ENCODE measurements at regions not wholly inside any gene's neighbourhood (a gene's known extent, or its start where the extent isn't known, plus 50 kb on each side); places are given as distances from the start of the nearest gene placed in this dataset.

- no peak for DNase-seq
Observed at GRCh38 chr6:7041511-7042026, 66.2 kb upstream of the RREB1 start.

GRCh38 chr6:7042056-7042653 is 65.6 kb upstream of the RREB1 start:
- no peak for DNase-seq

- DNase-seq, result no peak
Observed at GRCh38 chr6:7042654-7043545, 64.9 kb upstream of the RREB1 start.

DNA sequence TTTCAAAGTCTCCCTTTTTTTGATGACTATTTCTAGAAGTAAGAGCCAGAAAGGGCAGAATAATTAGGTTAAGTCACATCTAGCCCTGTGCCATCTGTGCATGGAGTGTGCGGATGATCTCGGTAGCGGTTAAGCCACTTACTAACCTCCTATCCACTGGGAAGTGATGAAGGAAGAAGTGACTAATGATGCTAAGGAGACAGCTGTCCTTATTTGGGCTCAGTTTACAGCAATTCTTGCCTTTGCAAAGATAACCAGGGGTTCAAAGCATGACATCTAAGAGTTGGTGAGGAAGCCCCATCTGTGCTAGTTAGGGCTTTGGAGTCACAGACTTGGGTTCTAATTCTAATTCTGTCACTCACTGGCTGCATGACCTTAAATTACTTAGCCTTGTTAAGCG is 62.4 kb upstream of the RREB1 start:
- no peak for DNase-seq

- no peak for DNase-seq
Observed at GRCh38 chr6:7045746-7046145, 62.0 kb upstream of the RREB1 start.

DNA sequence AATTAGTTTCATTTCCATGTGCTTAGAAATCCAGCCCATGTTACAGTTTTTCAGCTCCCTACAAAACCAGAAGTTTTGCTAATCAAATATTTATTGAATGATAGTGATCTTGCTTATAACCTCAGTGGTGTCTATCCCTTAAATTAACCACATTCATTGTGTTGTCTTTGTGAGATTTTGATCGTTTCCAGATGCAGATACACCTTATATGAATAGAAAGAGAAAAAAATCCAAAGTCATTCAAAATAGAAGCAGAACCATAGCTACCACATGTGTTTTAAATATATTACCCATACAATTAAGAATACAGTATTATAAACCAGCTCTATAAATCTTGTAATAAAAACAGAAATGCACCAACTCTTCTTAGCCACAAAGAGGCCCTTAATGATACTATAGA is 60.6 kb upstream of the RREB1 start:
- no peak for DNase-seq

DNA sequence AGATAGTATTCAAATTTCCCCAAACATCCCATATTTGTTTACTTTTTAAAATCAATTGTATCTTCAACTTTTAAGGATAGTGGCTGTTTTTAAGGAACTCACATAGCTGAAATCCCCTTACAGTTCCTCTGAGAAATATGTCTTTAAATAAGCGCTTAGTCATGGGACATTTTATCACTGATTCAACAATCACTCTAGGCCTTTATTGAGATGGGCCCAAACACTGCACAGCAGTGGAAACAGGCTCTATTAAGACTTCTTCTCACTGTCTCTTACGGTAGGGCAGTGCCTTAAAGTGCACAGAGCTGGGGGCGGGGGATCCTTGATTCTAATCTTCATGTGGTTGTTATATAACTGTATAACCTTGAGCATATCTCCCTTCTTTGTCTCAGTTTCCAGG is 59.8 kb upstream of the RREB1 start:
- DNase-seq, result no peak

DNA sequence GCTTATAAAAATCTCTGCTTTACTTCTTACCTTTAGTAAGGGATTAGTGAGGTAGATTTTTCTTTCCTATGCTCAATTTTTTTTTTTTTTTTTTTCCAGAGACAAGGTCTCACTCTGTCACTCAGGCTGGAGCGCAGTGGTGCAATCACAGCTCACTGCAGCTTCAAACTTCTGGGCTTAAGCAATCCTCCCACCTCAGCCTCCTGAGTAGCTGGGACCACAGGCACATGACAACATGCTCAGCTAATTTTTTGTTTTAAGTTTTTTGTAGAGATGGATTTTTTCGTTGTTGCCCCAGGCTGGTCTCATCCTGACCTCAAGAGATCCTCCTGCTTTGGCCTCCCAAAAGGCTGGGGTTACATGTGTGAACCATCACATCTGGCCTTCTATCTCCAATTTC is 58.9 kb upstream of the RREB1 start:
- no peak for DNase-seq

GRCh38 chr6:7050004-7050403 is 57.8 kb upstream of the RREB1 start:
- DNase-seq, result no peak

DNA sequence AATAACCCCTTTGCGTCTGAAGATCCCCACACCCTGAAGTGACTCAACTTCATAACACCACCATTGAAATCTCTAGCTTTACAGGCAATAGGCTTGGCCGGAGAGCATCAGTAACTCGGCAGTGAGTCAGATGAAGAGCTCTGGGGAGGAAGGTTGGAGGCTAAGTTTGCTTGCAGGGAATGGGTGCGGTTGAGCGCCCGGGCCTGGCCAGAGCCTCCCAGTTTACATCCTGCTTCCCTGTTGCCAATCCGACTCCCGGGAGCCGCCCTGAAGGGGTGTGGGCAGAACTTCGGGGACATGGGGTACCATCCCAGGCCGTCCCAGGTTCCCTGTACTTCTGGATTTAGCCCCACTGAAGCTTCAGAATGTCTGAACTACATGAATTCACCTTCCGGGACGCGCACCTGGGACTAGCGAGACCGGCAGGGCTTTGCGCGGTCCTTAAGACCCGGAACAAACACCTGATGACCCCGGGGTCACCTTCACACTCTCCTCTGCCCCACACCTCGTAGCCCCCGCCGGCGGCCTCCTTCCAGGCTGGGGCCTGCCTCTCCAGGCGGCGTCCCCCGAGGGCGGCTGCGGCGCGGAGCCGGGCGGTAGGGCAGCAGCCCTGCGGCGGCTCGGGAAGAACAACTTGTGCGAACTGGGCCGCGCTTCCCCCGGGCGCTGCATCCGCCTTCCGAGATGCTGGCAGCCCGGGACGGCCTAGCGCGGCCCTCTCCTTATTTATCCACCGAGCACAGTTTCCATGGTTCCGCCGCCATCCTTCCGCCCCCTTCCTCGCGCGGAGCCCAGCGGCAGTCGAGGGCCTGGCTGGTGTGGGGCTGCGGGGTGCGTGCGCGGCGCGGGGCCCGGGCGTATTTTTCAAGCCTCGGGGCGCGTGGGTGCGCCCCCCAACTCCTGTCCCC is 56.6 kb upstream of the RREB1 start:
- no peak for DNase-seq

DNA sequence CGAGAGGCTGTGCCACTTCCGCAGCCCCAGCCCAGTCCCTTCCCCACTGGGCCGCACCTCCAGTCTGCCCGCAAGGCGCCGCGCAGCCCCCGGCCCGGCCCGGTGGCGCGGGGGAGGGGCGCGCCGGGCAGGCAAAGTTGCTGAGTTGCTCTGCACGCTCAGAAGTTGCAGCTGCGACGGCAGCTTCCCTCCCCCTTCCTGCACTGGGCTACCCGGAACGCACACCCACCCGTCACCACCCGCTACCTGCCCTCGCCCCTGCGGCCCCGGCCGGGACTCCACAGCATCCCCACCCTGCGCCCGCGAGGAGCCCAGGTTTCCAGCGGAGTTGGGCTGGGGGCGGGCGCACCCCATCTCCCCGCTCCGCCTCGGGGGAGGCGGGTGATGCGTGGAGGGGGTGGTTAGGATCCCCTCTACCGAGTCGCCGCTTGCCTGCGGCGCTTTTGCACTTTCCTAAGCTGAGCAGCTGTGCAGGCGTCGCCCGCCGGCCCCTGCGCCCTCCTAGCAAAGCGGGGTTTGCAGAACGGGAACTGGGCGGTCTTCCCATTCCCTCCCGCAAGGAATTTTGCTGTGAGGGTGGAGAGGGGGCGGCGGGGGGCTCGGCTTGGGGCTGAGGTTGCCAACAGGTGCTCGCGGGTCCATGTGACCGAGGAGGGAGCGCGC is 55.9 kb upstream of the RREB1 start:
- DNase-seq, result peak; percentile 33

DNA sequence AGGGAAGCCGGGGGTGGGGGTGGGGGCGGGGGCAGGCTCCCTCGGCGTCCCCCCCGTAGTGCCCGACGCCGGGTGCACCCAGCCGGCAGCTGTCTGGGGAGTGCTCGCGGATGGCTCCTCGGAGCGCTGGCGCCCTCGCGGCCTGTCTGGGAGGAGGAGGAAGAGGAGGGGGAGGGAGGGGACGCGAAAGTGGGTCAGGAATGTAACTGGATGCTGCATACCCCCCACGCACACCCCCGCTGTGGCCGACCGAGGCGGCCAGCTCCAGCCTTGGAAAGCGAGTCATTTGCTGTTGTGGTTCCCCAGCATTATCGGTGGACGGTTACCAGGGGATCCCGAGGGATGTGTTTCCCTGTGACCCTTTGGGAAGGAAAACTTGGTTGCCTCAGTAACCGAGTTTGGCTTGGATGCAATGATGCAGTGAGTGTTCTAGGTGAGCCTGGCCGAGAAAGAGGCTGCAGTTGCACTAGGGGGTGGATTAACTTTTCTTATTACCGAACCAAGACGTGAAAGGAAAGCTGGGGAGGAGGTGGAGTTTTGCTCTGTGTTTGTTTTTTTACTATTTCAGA is 55.2 kb upstream of the RREB1 start:
- no peak for DNase-seq

- no peak for DNase-seq
Observed at GRCh38 chr6:7053125-7053774, 54.5 kb upstream of the RREB1 start.
